Osteoblast (primary cell): ENCODE measurements at regions not wholly inside any gene's neighbourhood (a gene's known extent, or its start where the extent isn't known, plus 50 kb on each side); places are given as distances from the start of the nearest gene placed in this dataset.
A peak's percentile ranks its signal among the peaks of the same experiment; 100 is the strongest.

Source experiments
- DNase-seq: peaks from one replicate; pipeline ENCODE4 v3.0.0; 2011; ENCODE audit warnings: low spot score, mixed read lengths; ENCODE audit not compliant: insufficient read length; ENCODE audit errors: missing footprints
- H2AFZ ChIP-seq: 2 replicates; pipeline ENCODE4 v1.6.0; 2011; ENCODE audit warnings: mild to moderate bottlenecking, low read length
- H3K27ac ChIP-seq: 2 replicates; pipeline ENCODE4 v1.5.1; 2011; ENCODE audit warnings: mild to moderate bottlenecking, low read depth, low read length, moderate library complexity
- H3K27me3 ChIP-seq: 2 replicates; pipeline ENCODE4 v1.6.0; 2012; ENCODE audit warnings: mild to moderate bottlenecking, control low read depth, inconsistent platforms, low read length, moderate library complexity; ENCODE audit not compliant: insufficient read depth
- H3K36me3 ChIP-seq: 2 replicates; pipeline ENCODE4 v1.5.1; 2011; ENCODE audit warnings: mild to moderate bottlenecking, low read length, control low read depth, moderate library complexity; ENCODE audit not compliant: insufficient read depth
- H3K4me1 ChIP-seq: 2 replicates; pipeline ENCODE4 v1.5.1; 2011; ENCODE audit warnings: mild to moderate bottlenecking, low read length, control low read depth, moderate library complexity; ENCODE audit not compliant: insufficient read depth
- H3K4me2 ChIP-seq: 2 replicates; pipeline ENCODE4 v1.6.0; 2011; ENCODE audit warnings: mild to moderate bottlenecking, low read length; ENCODE audit not compliant: insufficient read depth
- H3K4me3 ChIP-seq: fragments of 200-600 bp; sonication (generic); 3 replicates; pipeline ENCODE4 v1.5.1; 2012; ENCODE audit warnings: mild to moderate bottlenecking, low read length, inconsistent platforms; ENCODE audit not compliant: insufficient read depth
- H3K79me2 ChIP-seq: 2 replicates; pipeline ENCODE4 v1.6.0; 2012; ENCODE audit warnings: mild to moderate bottlenecking, low read length, control low read depth, inconsistent platforms; ENCODE audit not compliant: insufficient read depth
- H3K9me3 ChIP-seq: 2 replicates; pipeline ENCODE4 v1.5.1; 2011; ENCODE audit warnings: low read depth, low read length, control low read depth
- H4K20me1 ChIP-seq: 2 replicates; pipeline ENCODE4 v1.6.0; 2012; ENCODE audit warnings: mild to moderate bottlenecking, low read length, control low read depth; ENCODE audit not compliant: insufficient read depth
- TF ChIP-seq, protein P1 (sequence below): IDR thresholded peaks from 2 replicates; pipeline ENCODE4 v1.5.1; 2011; ENCODE audit warnings: mild to moderate bottlenecking, low read depth, low read length, moderate library complexity; ENCODE audit errors: extremely low read depth

DNA sequence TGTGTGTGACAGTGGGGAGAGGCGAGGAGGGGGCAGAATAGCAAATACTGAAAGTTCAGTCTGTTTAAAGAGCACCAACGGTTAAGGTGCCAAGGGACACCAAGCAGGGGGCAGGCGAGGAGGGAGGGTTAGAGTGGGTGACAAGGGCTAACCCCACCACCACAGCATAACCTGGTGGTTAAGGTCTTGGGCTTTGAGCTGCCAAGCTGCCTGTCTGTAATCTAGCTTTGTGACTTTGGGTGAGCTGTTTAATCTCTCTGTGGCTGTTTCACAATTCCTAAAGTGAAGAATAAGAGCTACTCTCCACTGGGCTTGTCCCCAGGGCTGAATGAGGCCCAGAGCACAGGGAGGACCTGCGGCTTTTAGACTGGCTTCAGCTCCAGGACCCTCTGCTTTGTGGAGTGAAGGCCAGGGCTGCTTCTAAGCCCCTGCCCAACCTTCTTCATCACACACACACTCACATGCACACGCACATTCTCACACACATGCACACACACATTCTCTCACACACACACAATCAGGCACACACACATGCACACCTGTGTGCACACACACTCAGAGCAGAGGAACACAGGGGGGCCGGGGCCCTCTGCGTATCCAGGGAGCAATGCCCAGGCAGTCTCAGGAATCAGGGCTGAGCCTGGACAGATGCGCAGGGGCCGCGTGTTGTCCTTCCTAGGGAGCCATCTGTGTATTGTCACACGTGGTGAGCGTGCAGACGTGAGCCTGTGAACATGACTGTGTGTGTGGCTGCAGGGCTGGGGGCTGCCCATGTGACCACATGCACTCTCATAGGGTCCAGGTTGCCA, 101.6 kb upstream of the TARDBP start:
- Histone ChIP-seq H2AFZ (no peak overlapping the region), H3K36me3 (no peaks in the 10 kb centered on the region), H3K27me3 (peaks cover 14% of the 10 kb centered on the region), H3K4me3 (no peak overlapping the region), H4K20me1 (no peaks in the 10 kb centered on the region), H3K4me2 (no peak overlapping the region), H3K79me2 (no peaks in the 10 kb centered on the region), H3K9me3 (no peaks in the 10 kb centered on the region), H3K4me1 (no peaks in the 10 kb centered on the region), H3K27ac (no peak overlapping the region)
- DNase-seq: peak; percentile 60
- TF ChIP-seq, protein P1, sequence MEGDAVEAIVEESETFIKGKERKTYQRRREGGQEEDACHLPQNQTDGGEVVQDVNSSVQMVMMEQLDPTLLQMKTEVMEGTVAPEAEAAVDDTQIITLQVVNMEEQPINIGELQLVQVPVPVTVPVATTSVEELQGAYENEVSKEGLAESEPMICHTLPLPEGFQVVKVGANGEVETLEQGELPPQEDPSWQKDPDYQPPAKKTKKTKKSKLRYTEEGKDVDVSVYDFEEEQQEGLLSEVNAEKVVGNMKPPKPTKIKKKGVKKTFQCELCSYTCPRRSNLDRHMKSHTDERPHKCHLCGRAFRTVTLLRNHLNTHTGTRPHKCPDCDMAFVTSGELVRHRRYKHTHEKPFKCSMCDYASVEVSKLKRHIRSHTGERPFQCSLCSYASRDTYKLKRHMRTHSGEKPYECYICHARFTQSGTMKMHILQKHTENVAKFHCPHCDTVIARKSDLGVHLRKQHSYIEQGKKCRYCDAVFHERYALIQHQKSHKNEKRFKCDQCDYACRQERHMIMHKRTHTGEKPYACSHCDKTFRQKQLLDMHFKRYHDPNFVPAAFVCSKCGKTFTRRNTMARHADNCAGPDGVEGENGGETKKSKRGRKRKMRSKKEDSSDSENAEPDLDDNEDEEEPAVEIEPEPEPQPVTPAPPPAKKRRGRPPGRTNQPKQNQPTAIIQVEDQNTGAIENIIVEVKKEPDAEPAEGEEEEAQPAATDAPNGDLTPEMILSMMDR: no peak

DNA sequence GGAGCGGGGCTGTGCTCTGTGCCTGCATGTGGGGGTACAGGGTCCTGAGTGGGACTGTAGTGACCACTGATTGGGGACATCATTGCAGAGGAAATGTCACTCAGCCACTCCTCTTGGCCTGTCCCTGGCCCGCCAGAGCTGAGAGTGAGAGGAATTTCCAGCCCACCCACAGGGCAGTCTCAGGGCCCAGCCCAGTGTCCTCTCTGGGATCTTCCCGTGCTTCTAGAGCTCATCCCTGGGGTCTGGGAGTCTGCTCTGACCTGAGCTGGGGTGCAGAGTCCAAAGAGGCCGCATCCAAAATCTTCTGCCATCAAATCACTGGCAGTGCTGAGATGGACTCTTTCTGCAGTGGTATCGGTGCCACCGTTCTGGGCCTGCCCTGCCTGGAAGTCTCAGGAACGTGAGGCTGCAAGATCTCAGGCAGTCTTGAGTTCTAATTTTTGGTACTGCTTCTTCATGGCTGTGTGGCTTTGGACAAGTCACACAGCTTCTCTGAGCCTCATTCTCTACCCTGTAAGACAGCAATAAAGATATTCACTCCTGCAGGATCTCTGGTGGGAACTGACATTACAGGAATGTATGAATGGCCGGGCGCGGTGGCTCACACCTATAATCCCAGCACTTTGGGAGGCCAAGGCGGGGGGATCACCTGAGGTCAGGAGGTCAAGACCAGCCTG, 100.8 kb upstream of the TARDBP start:
- Histone ChIP-seq H3K36me3 (no peaks in the 10 kb centered on the region), H3K79me2 (no peaks in the 10 kb centered on the region), H3K9me3 (no peaks in the 10 kb centered on the region), H2AFZ (no peak overlapping the region), H4K20me1 (no peaks in the 10 kb centered on the region), H3K4me2 (no peak overlapping the region), H3K4me3 (no peak overlapping the region), H3K27me3 (peaks cover 13% of the 10 kb centered on the region), H3K27ac (no peak overlapping the region), H3K4me1 (no peaks in the 10 kb centered on the region)
- DNase-seq: peak; percentile 58
- TF ChIP-seq, protein P1: no peak

DNA sequence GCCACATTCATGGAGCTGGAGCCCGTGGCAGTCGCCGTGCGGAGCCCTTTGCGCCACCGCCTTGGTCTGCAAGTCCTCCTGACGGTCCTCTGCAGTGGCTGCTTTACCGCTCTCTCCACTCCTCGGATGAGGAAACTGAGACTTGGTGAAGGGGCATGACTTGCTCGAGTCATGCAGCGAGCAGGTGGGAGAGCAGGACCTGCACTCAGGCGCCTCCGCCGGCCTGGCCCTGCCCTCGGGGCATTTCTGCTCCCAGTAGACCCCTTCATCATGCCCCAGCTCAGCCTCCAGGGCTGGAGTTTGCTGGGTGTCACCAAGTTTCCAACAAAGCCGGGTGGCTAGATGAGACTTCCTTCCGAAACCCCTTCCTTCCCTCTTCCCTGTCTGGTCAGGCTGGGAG, 100.0 kb upstream of the TARDBP start:
- H3K9me3 ChIP-seq: no peaks in the 10 kb centered on the region
- no peaks in the 10 kb centered on the region for H3K36me3 ChIP-seq
- H3K4me3 ChIP-seq: no peak overlapping the region
- no peaks in the 10 kb centered on the region for H3K4me1 ChIP-seq
- no peaks in the 10 kb centered on the region for H4K20me1 ChIP-seq
- H2AFZ ChIP-seq: no peak overlapping the region
- DNase-seq: peak; percentile 37
- H3K27ac ChIP-seq: no peak overlapping the region
- no peaks in the 10 kb centered on the region for H3K79me2 ChIP-seq
- H3K27me3 ChIP-seq: peaks cover 15% of the 10 kb centered on the region
- no peak overlapping the region for H3K4me2 ChIP-seq
- TF ChIP-seq, protein P1: no peak

DNA sequence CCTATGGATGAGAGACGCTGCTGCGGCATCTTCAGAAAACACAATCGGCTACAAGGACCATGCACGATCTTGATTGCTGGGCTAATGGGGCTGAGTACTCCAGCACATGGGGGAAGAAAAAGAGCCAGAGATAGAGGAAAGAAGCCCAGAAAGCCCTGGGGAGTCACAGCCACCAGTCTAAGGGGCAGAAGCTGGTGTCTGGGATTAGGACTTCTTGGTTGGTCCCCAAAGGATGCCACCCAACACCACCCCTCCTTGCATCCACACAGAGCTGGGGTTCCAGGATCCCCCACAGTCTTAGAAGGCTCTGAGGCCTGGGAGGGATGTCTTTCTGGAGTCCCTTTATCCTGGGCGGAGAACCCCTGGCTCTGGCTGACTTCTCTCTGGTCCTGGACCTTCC, 98.4 kb upstream of the TARDBP start:
- H3K4me3 ChIP-seq: no peak overlapping the region
- DNase-seq: peak; percentile 47
- no peaks in the 10 kb centered on the region for H3K9me3 ChIP-seq
- H4K20me1 ChIP-seq: no peaks in the 10 kb centered on the region
- H3K27me3 ChIP-seq: peaks cover 27% of the 10 kb centered on the region
- no peaks in the 10 kb centered on the region for H3K79me2 ChIP-seq
- no peak overlapping the region for H3K4me2 ChIP-seq
- no peak overlapping the region for H2AFZ ChIP-seq
- TF ChIP-seq, protein P1: no peak
- H3K36me3 ChIP-seq: no peaks in the 10 kb centered on the region
- H3K4me1 ChIP-seq: no peaks in the 10 kb centered on the region
- H3K27ac ChIP-seq: no peak overlapping the region
